ENCODE measurements at regions not wholly inside any gene's neighbourhood (a gene's known extent, or its start where the extent isn't known, plus 50 kb on each side); places are given as distances from the start of the nearest gene placed in this dataset.

DNA sequence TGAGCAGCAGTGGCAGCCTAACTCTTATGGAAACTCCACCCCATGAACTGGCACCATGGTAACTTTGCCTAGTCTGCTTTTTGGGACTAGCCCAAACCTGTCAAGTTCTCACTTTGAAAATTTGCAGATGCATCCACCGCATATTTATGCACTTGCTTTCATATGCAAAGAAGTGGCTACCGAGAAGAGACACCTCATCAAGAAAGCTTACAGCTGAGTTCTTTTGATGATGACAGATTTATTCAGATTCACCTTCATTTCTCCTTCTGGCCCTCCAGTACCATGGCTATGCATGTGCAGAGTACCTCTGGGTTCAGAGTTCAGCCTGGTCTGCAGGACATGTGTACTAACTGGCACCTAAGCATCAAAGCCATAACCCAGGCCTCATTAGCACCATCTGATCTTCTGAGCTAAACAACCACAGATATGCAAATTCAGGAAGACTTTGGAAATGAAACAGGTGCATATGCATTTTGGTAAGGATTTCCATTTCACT, 154.3 kb upstream of the TENT5A start:
- no peak overlapping the region for H3K23ac ChIP-seq (ENCODE audit: insufficient read length)
- FAIRE-seq: no peak
- TF ChIP-seq HDAC6 (IDR thresholded peaks at IDR 0.05; ENCODE audit: low read depth, low read length) (no peak), RAD21 (IDR thresholded peaks at IDR 0.05 in 1 of 2, conservative IDR thresholded peaks at IDR 0.05 in 1 of 2; ENCODE audit: low read depth in 2 of 2, low read length in 2 of 2) (no peak), PHF8 (conservative IDR thresholded peaks at IDR 0.05; ENCODE audit: low read depth, low read length) (no peak), CBX5 (IDR thresholded peaks at IDR 0.05; ENCODE audit: low read depth, low read length) (no peak), SRF (IDR thresholded peaks at IDR 0.05; ENCODE audit: low read depth, low read length) (no peak), EP300 (IDR thresholded peaks at IDR 0.05; ENCODE audit: borderline replicate concordance in 1 of 2, low read depth in 2 of 2, low read length in 2 of 2) (no peak), TAF7 (optimal IDR thresholded peaks at IDR 0.05; ENCODE audit: borderline replicate concordance, low read depth, low read length) (no peak), CBX8 (IDR thresholded peaks at IDR 0.05; ENCODE audit: borderline replicate concordance, low read depth, low read length) (no peak), RXRA (IDR thresholded peaks at IDR 0.05; ENCODE audit: insufficient read depth, low read depth, low read length) (no peak), HDAC2 (IDR thresholded peaks at IDR 0.05; ENCODE audit: borderline replicate concordance in 1 of 2, low read depth in 2 of 2, low read length in 2 of 2) (no peak), EGR1 (IDR thresholded peaks at IDR 0.05; ENCODE audit: borderline replicate concordance, low read depth, low read length) (no peak)
- TF ChIP-seq, protein P1, sequence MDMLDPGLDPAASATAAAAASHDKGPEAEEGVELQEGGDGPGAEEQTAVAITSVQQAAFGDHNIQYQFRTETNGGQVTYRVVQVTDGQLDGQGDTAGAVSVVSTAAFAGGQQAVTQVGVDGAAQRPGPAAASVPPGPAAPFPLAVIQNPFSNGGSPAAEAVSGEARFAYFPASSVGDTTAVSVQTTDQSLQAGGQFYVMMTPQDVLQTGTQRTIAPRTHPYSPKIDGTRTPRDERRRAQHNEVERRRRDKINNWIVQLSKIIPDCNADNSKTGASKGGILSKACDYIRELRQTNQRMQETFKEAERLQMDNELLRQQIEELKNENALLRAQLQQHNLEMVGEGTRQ (IDR thresholded peaks at IDR 0.05; ENCODE audit: low read length): no peak

More for the DNA sequence above, 154.3 kb upstream of the TENT5A start:
- H3K79me2 ChIP-seq (ENCODE audit: control insufficient read depth in 1 of 2, insufficient read depth in 2 of 2, low read length in 2 of 2): no peaks in the 10 kb centered on the region
- H4K5ac ChIP-seq (ENCODE audit: insufficient read length, low read depth, low read length): no peak overlapping the region
- 70% methylated on average over 2 of the region's 2 CpGs; no CpG with 5 or more reads in 1 of the 2 experiments for WGBS, 2 experiments (ENCODE audit: extremely low coverage in 1 of 2, insufficient coverage in 1 of 2, insufficient read length in 1 of 2, insufficient replicate concordance in 2 of 2, low coverage in 1 of 2, low lambda C conversion rate in 2 of 2, missing lambda C conversion rate in 1 of 2)
- no peak overlapping the region for H3K4me3 ChIP-seq (ENCODE audit: extremely low read depth in 1 of 4, insufficient read depth in 2 of 4, low read depth in 3 of 4, low read length in 4 of 4)
- H2BK120ac ChIP-seq (replicated peaks; ENCODE audit: low read depth, low read length): no peak overlapping the region
- H2BK5ac ChIP-seq (ENCODE audit: low read depth, low read length): no peak overlapping the region
- peaks cover 0 to 5% (median 3%) of the 10 kb centered on the region in 4 experiments; a peak in 4 of 7 replicates for H3K4me1 ChIP-seq (replicated peaks in 1 of 4; ENCODE audit: control insufficient read depth in 3 of 4, insufficient read depth in 4 of 4, low read length in 3 of 4)
- CTCF ChIA-PET (ENCODE audit: partially characterized antibody): interaction anchor here (1.2 kb wide), 1 partner anchor 11 kb away, joined by 3 read pairs; no protein-coding TSS in a partner anchor
- no peak overlapping the region for H2AK5ac ChIP-seq (ENCODE audit: low read depth, low read length)
- H4K91ac ChIP-seq (replicated peaks; ENCODE audit: insufficient read length, low read length): no peak overlapping the region
- no peaks in the 10 kb centered on the region for H4K20me1 ChIP-seq (replicated peaks in 1 of 2; ENCODE audit: control insufficient read depth in 1 of 2, insufficient read depth in 2 of 2, low read length in 2 of 2)
- no peak overlapping the region for H4K8ac ChIP-seq (ENCODE audit: extremely low read depth, insufficient read depth, low read length)
- no peak overlapping the region for H3K4me2 ChIP-seq (ENCODE audit: insufficient read depth in 1 of 2, low read depth in 2 of 2, low read length in 2 of 2)
- no peaks in the 10 kb centered on the region for H3K9me3 ChIP-seq (ENCODE audit: insufficient read depth in 2 of 2, low read depth in 1 of 2, low read length in 1 of 2)
- H3K56ac ChIP-seq (replicated peaks; ENCODE audit: insufficient read length, low read depth, low read length): no peak overlapping the region
- no peak overlapping the region for H3K9ac ChIP-seq (replicated peaks in 1 of 4; ENCODE audit: extremely low read depth in 1 of 4, low read depth in 3 of 4, low read length in 3 of 4)
- H3K4ac ChIP-seq (replicated peaks; ENCODE audit: insufficient read length, low read depth, low read length): no peak overlapping the region
- no peak overlapping the region for H2BK15ac ChIP-seq (ENCODE audit: low read length)
- H3K14ac ChIP-seq (ENCODE audit: insufficient read length): no peak overlapping the region
- no peak for DNase-seq (ENCODE audit: low read depth in 1 of 2, low spot score in 2 of 2)
- no peak overlapping the region for H2BK20ac ChIP-seq (ENCODE audit: low read length)
- no peak overlapping the region for H2AFZ ChIP-seq (ENCODE audit: low read length)
- H3K18ac ChIP-seq (ENCODE audit: extremely low read depth, low read length): no peak overlapping the region
- H3K27me3 ChIP-seq (replicated peaks in 1 of 4; ENCODE audit: control insufficient read depth in 3 of 4, extremely low read depth in 1 of 4, insufficient read depth in 3 of 4, low read length in 3 of 4): no peaks in the 10 kb centered on the region
- no peak overlapping the region for H2BK12ac ChIP-seq (ENCODE audit: low read depth, low read length)
- POLR2A ChIA-PET (ENCODE audit: partially characterized antibody): interaction anchor here (0.6 kb wide), 1 partner anchor 155 kb away, joined by 3 read pairs; no protein-coding TSS in a partner anchor
- H3K79me1 ChIP-seq (ENCODE audit: low read depth, low read length): no peaks in the 10 kb centered on the region
- H3K23me2 ChIP-seq (ENCODE audit: low read depth, low read length): no peaks in the 10 kb centered on the region
- H3K36me3 ChIP-seq (ENCODE audit: control insufficient read depth in 2 of 4, insufficient read depth in 4 of 4, low read length in 3 of 4): no peaks in the 10 kb centered on the region
- H3K27ac ChIP-seq (ENCODE audit: low read depth, low read length): no peak overlapping the region

All from H1 (cell line).